ENCODE measurements at regions not wholly inside any gene's neighbourhood (a gene's known extent, or its start where the extent isn't known, plus 50 kb on each side); places are given as distances from the start of the nearest gene placed in this dataset.
"Not testable (repeated sequence)": the region's sequence is repeated elsewhere in the genome, so short reads cannot be mapped to it uniquely, and the experiment has no call there.

- no peak for DNase-seq (ENCODE audit: low spot score)
Observed at GRCh38 chr10:108601851-108602250, 1321.5 kb downstream of the XPNPEP1 start.

GRCh38 chr10:108600511-108600910 is 1322.8 kb downstream of the XPNPEP1 start:
- not testable (repeated sequence) for DNase-seq (ENCODE audit: low spot score)

GRCh38 chr10:108599317-108599716 is 1324.0 kb downstream of the XPNPEP1 start:
- not testable (repeated sequence) for DNase-seq (ENCODE audit: low spot score)

GRCh38 chr10:108598831-108599230 is 1324.5 kb downstream of the XPNPEP1 start:
- no peak for DNase-seq (ENCODE audit: low spot score)

GRCh38 chr10:108598320-108598695 is 1325.0 kb downstream of the XPNPEP1 start:
- DNase-seq (ENCODE audit: low spot score): no peak

- DNase-seq (ENCODE audit: low spot score): no peak
Observed at GRCh38 chr10:108597657-108598319, 1325.5 kb downstream of the XPNPEP1 start.

- no peak for DNase-seq (ENCODE audit: low spot score)
Observed at GRCh38 chr10:108597031-108597430, 1326.3 kb downstream of the XPNPEP1 start.

GRCh38 chr10:108592956-108593355 is 1330.4 kb downstream of the XPNPEP1 start:
- DNase-seq (ENCODE audit: low spot score): no peak

- no peak for DNase-seq (ENCODE audit: low spot score)
Observed at GRCh38 chr10:108591417-108591816, 1331.9 kb downstream of the XPNPEP1 start.

GRCh38 chr10:108586424-108586823 is 1336.9 kb downstream of the XPNPEP1 start:
- no peak for DNase-seq (ENCODE audit: low spot score)

GRCh38 chr10:108583877-108584276 is 1339.4 kb downstream of the XPNPEP1 start:
- no peak for DNase-seq (ENCODE audit: low spot score)

GRCh38 chr10:108582888-108583287 is 1340.4 kb downstream of the XPNPEP1 start:
- no peak for DNase-seq (ENCODE audit: low spot score)

GRCh38 chr10:108582387-108582786 is 1340.9 kb downstream of the XPNPEP1 start:
- DNase-seq (ENCODE audit: low spot score): no peak

GRCh38 chr10:108578258-108578657 is 1345.1 kb downstream of the XPNPEP1 start:
- no peak for DNase-seq (ENCODE audit: low spot score)

- DNase-seq (ENCODE audit: low spot score): no peak
Observed at GRCh38 chr10:108574233-108574632, 1349.1 kb downstream of the XPNPEP1 start.

GRCh38 chr10:108568824-108569223 is 1354.5 kb downstream of the XPNPEP1 start:
- DNase-seq (ENCODE audit: low spot score): no peak

- no peak for DNase-seq (ENCODE audit: low spot score)
Observed at GRCh38 chr10:108567899-108568752, 1355.2 kb downstream of the XPNPEP1 start.

GRCh38 chr10:108566316-108567107 is 1356.8 kb downstream of the XPNPEP1 start:
- DNase-seq (ENCODE audit: low spot score): no peak

GRCh38 chr10:108562105-108562504 is 1361.2 kb downstream of the XPNPEP1 start:
- no peak for DNase-seq (ENCODE audit: low spot score)

GRCh38 chr10:108561649-108562048 is 1361.7 kb downstream of the XPNPEP1 start:
- DNase-seq (ENCODE audit: low spot score): no peak

- DNase-seq (ENCODE audit: low spot score): no peak
Observed at GRCh38 chr10:108560488-108560887, 1362.8 kb downstream of the XPNPEP1 start.

GRCh38 chr10:108556186-108556585 is 1367.1 kb downstream of the XPNPEP1 start:
- DNase-seq (ENCODE audit: low spot score): no peak

Data from mucosa of gallbladder (tissue), 1 donor.